Activated naive CD8-positive, alpha-beta T cell treated with anti-CD3 and anti-CD28 coated beads for 36 hours (primary cell): ENCODE measurements at regions not wholly inside any gene's neighbourhood (a gene's known extent, or its start where the extent isn't known, plus 50 kb on each side); places are given as distances from the start of the nearest gene placed in this dataset.

Source experiments
- DNase-seq: peaks from one replicate; pipeline ENCODE4 v3.0.0; 2021
- H3K27ac Mint-ChIP-seq: one replicate; pipeline ENCODE4 v1.8.0; 2022; ENCODE audit warnings: mild to moderate bottlenecking, moderate library complexity, mixed read lengths
- H3K27me3 Mint-ChIP-seq: one replicate; pipeline ENCODE4 v1.8.0; 2022; ENCODE audit warnings: mild to moderate bottlenecking, mixed read lengths
- H3K36me3 Mint-ChIP-seq: one replicate; pipeline ENCODE4 v1.8.0; 2021; ENCODE audit warnings: mild to moderate bottlenecking, mixed read lengths
- H3K4me1 Mint-ChIP-seq: one replicate; pipeline ENCODE4 v1.8.0; 2021; ENCODE audit warnings: mixed read lengths
- H3K4me3 Mint-ChIP-seq: one replicate; pipeline ENCODE4 v1.8.0; 2022; ENCODE audit warnings: mild to moderate bottlenecking, moderate library complexity, mixed read lengths
- H3K9me3 Mint-ChIP-seq: one replicate; pipeline ENCODE4 v1.8.0; 2022; ENCODE audit warnings: mixed read lengths

DNA sequence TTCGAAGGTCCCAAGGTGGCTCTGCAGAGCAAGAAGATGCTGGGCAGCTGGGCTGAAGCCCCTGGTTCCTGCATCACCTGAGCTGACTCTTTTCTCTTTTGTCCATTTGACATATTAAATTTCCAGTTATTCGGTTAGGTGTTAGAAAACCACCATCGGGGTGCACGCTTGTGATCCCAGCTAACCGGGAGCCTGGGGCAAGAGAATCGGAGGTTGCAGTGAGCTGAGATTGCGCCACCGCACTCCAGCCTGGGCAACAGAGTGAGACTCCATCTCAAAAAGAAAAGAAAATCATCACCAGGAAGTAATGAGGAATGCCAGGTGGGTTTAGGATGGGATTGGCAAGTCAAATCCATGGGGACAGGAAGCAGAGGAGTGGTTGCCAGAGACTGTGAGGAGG is 76.3 kb upstream of the ZC3H12A start:
- no peak for DNase-seq
- Mint-ChIP-seq H3K4me3 (no peak overlapping the region), H3K27me3 (peaks cover 28% of the 10 kb centered on the region), H3K36me3 (no peaks in the 10 kb centered on the region), H3K4me1 (no peaks in the 10 kb centered on the region), H3K9me3 (no peaks in the 10 kb centered on the region), H3K27ac (no peak overlapping the region)

DNA sequence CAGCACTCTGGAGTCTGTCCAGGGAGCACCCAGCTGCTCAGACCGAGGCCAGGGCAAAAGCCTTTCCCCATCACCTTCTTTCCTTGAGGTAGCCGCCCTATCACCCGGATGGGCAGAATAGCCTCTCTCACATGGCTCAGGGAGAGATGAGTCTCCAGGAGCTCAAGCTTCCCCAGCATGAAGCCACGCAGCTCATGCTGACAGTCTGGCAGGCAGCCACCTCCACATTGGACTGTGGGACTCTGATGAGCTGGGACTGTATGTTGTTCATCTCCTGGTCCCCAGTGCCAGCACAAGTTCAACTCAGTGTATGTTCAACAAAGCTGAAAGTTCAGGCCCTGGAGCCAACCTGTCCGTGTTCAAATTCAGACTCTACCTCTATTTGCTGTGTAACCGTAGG is 75.2 kb upstream of the ZC3H12A start:
- Mint-ChIP-seq H3K4me3 (no peak overlapping the region), H3K9me3 (no peaks in the 10 kb centered on the region), H3K27ac (no peak overlapping the region), H3K36me3 (no peaks in the 10 kb centered on the region), H3K27me3 (peaks cover 23% of the 10 kb centered on the region), H3K4me1 (no peaks in the 10 kb centered on the region)
- no peak for DNase-seq

- H3K4me3 Mint-ChIP-seq = no peak overlapping the region
- DNase-seq = no peak
- peaks cover 18% of the 10 kb centered on the region for H3K27me3 Mint-ChIP-seq
- H3K9me3 Mint-ChIP-seq = no peaks in the 10 kb centered on the region
- no peaks in the 10 kb centered on the region for H3K4me1 Mint-ChIP-seq
- no peaks in the 10 kb centered on the region for H3K36me3 Mint-ChIP-seq
- H3K27ac Mint-ChIP-seq = no peak overlapping the region
Observed at GRCh38 chr1:37399830-37400464, 74.4 kb upstream of the ZC3H12A start.

DNA sequence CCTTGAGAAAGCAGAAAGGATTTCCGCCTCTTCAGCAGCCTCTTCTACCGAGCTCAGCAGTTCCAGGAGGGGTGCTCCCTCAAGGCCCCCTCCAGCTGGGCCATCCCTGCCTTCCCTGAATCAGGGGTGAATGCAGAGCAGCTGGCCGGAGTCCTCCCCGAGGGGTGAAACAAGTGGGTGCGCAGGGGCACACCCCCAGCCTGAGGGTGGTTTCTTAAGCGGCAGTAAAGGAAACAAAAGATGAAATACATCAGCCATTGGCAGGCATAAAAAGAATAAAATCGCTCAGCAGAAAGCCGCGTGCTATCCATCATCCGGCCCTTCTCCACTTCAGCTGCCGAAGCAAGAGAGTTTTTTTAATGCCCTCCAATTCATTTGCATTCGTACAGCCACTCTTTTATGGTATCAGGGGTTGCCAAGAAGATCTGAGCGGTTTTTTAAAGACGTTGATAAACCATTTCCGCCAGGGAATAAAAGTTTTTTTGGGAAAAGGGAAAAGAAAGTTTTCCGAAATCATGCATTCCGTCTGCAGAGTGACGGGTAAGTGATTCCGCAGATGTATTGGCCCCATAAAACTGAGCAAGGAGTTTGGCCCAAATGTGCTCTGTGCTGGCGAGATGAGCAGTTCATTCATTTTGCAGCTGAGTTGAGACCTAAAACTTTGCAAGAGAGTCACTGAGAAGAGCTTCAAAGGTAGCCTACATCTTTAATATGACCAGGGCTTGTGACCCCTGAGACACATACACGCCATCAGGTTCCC is 73.7 kb upstream of the ZC3H12A start:
- H3K36me3 Mint-ChIP-seq = no peaks in the 10 kb centered on the region
- no peaks in the 10 kb centered on the region for H3K9me3 Mint-ChIP-seq
- H3K27ac Mint-ChIP-seq = no peak overlapping the region
- H3K4me3 Mint-ChIP-seq = no peak overlapping the region
- H3K4me1 Mint-ChIP-seq = no peaks in the 10 kb centered on the region
- peaks cover 14% of the 10 kb centered on the region for H3K27me3 Mint-ChIP-seq
- no peak for DNase-seq

- H3K4me1 Mint-ChIP-seq = no peaks in the 10 kb centered on the region
- H3K27me3 Mint-ChIP-seq = no peaks in the 10 kb centered on the region
- H3K36me3 Mint-ChIP-seq = no peaks in the 10 kb centered on the region
- H3K4me3 Mint-ChIP-seq = no peak overlapping the region
- H3K9me3 Mint-ChIP-seq = no peaks in the 10 kb centered on the region
- H3K27ac Mint-ChIP-seq = no peak overlapping the region
- no peak for DNase-seq
Observed at GRCh38 chr1:37403166-37403565, 71.2 kb upstream of the ZC3H12A start.

DNA sequence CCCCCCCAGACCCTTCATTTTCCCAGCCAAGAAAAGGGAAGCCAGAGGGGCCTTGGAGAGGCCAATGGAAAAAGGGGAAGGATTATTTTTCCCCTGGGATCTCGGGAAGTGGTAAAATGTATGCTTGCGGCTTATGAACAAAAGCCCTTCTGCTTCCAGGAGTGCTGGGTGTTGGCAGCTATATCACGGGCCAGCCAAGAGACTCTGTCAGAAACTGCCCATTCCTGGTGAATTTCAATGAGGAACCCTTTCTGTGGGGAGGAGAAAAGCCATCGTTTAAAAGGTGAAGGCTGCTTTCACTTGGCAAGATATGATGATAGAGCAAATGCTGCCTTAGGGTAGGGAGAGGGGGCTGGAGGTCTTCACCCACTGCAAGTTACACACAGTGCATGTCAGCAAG is 69.7 kb upstream of the ZC3H12A start:
- peaks cover 3% of the 10 kb centered on the region for H3K27me3 Mint-ChIP-seq
- no peaks in the 10 kb centered on the region for H3K9me3 Mint-ChIP-seq
- DNase-seq = no peak
- no peak overlapping the region for H3K27ac Mint-ChIP-seq
- no peaks in the 10 kb centered on the region for H3K36me3 Mint-ChIP-seq
- no peak overlapping the region for H3K4me3 Mint-ChIP-seq
- no peaks in the 10 kb centered on the region for H3K4me1 Mint-ChIP-seq

- Mint-ChIP-seq H3K27me3 (peaks cover 10% of the 10 kb centered on the region), H3K9me3 (no peaks in the 10 kb centered on the region), H3K27ac (no peak overlapping the region), H3K36me3 (no peaks in the 10 kb centered on the region), H3K4me3 (no peak overlapping the region), H3K4me1 (peaks cover 5% of the 10 kb centered on the region)
- peak; percentile 23 for DNase-seq
Observed at GRCh38 chr1:37410105-37410504, 64.3 kb upstream of the ZC3H12A start.

DNA sequence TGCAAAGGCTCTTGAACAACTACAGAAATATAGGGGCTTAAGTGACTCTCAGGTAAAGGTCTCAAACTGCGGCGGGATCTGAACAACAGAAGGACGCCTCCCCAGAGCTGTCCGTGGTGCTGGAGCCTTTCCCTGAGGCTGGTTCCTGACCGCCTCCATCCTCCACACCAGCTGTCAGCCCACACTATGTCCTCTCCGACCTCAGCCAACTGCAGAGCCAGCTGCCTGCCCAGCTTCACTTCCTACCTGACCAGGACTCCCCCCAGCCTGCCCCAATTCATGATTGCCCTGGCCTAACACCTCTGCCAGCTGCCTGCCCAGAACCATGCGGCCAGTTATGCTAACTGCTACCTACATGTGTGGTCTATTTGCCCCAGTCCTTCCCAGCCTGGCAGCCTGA is 63.6 kb upstream of the ZC3H12A start:
- no peak overlapping the region for H3K27ac Mint-ChIP-seq
- peaks cover 10% of the 10 kb centered on the region for H3K27me3 Mint-ChIP-seq
- DNase-seq = peak; percentile 17
- H3K4me1 Mint-ChIP-seq = peaks cover 5% of the 10 kb centered on the region
- H3K36me3 Mint-ChIP-seq = peaks cover 1% of the 10 kb centered on the region
- H3K9me3 Mint-ChIP-seq = peaks cover 3% of the 10 kb centered on the region
- H3K4me3 Mint-ChIP-seq = no peak overlapping the region

GRCh38 chr1:37415611-37416244 is 58.7 kb upstream of the ZC3H12A start:
- H3K27ac Mint-ChIP-seq = no peak overlapping the region
- peaks cover 7% of the 10 kb centered on the region for H3K27me3 Mint-ChIP-seq
- H3K36me3 Mint-ChIP-seq = peaks cover 1% of the 10 kb centered on the region
- H3K4me3 Mint-ChIP-seq = no peak overlapping the region
- H3K4me1 Mint-ChIP-seq = no peaks in the 10 kb centered on the region
- DNase-seq = no peak
- H3K9me3 Mint-ChIP-seq = peaks cover 3% of the 10 kb centered on the region

- no peak for DNase-seq
- Mint-ChIP-seq H3K36me3 (peaks cover 1% of the 10 kb centered on the region), H3K27ac (no peak overlapping the region)
Observed at GRCh38 chr1:37420456-37420855, 53.9 kb upstream of the ZC3H12A start.

GRCh38 chr1:37423810-37424209 is 50.6 kb upstream of the ZC3H12A start:
- no peaks in the 10 kb centered on the region for H3K9me3 Mint-ChIP-seq
- no peaks in the 10 kb centered on the region for H3K4me1 Mint-ChIP-seq
- no peak for DNase-seq
- no peaks in the 10 kb centered on the region for H3K36me3 Mint-ChIP-seq
- H3K4me3 Mint-ChIP-seq = no peak overlapping the region
- H3K27me3 Mint-ChIP-seq = peaks cover 5% of the 10 kb centered on the region
- H3K27ac Mint-ChIP-seq = no peak overlapping the region

More at GRCh38 chr1:37420456-37420855, 53.9 kb upstream of the ZC3H12A start:
- Mint-ChIP-seq H3K9me3 (peaks cover 3% of the 10 kb centered on the region), H3K4me3 (no peak overlapping the region), H3K27me3 (no peaks in the 10 kb centered on the region), H3K4me1 (no peaks in the 10 kb centered on the region)

DNA sequence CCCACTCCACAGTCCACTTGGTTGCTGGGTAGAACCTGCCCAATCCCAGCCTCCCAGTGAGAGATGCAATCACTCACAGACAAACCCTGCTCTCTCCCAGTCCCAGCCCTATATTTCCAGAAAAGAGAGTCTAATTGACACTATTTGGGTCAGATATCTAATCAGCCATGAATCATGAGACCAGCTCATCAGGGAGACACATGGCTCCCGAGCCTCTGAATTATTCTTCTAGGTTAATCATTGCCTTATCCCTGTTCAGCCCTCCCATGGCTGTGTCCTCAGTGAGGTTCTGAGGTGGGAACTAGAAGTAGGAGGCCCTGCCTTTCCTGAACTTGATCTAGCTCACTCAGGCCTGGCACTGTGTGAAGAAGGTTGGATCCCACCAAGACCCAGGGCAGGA is 49.9 kb upstream of the ZC3H12A start:
- H3K4me1 Mint-ChIP-seq = no peaks in the 10 kb centered on the region
- H3K27ac Mint-ChIP-seq = no peak overlapping the region
- H3K9me3 Mint-ChIP-seq = no peaks in the 10 kb centered on the region
- no peak for DNase-seq
- H3K27me3 Mint-ChIP-seq = peaks cover 9% of the 10 kb centered on the region
- H3K36me3 Mint-ChIP-seq = no peaks in the 10 kb centered on the region
- H3K4me3 Mint-ChIP-seq = no peak overlapping the region
